ENCODE measurements at regions not wholly inside any gene's neighbourhood (a gene's known extent, or its start where the extent isn't known, plus 50 kb on each side); places are given as distances from the start of the nearest gene placed in this dataset.

DNA sequence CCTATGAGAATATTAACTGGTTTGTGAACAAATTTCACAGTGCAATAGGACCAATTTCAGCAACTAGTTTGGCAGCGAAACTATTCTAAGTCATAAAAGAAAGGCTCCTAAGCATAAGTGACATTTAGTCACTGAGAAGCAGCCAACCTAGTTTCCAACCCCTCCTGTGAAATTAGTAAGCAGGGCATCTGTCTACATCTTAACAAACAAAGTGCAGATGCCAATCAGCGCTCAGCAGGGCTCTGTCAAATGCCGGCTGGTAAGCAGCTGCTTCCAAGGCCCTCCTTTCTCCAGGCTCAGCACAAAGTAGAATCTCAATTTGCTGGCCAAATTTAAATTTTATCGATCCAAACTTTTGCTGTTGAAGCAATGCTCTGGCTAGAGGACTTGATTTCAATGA lies 124.7 kb downstream of the ICOS start:
- TF ChIP-seq, protein P1, sequence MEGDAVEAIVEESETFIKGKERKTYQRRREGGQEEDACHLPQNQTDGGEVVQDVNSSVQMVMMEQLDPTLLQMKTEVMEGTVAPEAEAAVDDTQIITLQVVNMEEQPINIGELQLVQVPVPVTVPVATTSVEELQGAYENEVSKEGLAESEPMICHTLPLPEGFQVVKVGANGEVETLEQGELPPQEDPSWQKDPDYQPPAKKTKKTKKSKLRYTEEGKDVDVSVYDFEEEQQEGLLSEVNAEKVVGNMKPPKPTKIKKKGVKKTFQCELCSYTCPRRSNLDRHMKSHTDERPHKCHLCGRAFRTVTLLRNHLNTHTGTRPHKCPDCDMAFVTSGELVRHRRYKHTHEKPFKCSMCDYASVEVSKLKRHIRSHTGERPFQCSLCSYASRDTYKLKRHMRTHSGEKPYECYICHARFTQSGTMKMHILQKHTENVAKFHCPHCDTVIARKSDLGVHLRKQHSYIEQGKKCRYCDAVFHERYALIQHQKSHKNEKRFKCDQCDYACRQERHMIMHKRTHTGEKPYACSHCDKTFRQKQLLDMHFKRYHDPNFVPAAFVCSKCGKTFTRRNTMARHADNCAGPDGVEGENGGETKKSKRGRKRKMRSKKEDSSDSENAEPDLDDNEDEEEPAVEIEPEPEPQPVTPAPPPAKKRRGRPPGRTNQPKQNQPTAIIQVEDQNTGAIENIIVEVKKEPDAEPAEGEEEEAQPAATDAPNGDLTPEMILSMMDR (IDR thresholded peaks at IDR 0.05): no peak
- DNase-seq (ENCODE audit: low spot score) (no peak), ATAC-seq (ENCODE audit: low FRiP score) (no peak)

DNA sequence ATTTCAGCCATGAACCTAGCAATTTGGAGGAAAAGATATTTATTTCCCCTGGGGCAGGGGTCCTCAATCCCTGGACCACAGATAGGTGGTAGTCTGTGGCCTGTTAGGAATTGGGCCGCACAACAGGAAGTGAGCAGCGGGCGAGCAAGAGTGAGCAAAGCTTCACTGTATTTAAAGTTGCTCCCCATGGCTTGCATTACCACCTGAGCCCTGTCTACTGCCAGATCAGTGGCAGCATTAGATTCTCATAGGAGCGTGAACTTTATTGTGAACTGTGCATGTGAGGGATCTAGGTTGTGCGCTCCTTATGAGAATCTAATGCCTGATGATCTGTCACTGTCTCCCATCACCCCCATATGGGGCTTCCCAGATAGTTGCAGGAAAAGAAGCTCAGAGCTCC lies 127.6 kb downstream of the ICOS start:
- ATAC-seq (ENCODE audit: low FRiP score) (no peak), DNase-seq (ENCODE audit: low spot score) (no peak)
- TF ChIP-seq, protein P1 (IDR thresholded peaks at IDR 0.05): no peak

DNA sequence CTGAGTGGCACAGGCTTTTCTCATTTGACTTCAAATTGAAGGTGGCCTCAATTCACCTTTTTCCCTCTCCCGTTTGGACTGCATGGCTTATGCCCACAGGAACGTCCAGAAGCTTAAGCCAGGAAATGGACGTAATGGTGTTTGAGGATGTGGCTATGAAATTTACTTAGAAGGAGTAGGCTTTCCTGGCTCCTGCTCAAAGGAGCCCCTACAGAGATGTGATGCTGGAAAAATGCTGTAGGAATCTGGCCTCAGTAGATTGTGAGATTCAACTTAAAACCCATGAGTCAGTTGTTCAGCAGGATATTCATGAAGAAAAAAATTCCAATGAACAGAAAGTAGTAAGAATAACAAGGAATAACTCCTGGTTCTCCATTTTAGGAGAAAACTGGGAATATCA lies 129.0 kb downstream of the ICOS start:
- DNase-seq (ENCODE audit: low spot score) (no peak), ATAC-seq (ENCODE audit: low FRiP score) (no peak)
- TF ChIP-seq, protein P1 (IDR thresholded peaks at IDR 0.05): no peak

DNA sequence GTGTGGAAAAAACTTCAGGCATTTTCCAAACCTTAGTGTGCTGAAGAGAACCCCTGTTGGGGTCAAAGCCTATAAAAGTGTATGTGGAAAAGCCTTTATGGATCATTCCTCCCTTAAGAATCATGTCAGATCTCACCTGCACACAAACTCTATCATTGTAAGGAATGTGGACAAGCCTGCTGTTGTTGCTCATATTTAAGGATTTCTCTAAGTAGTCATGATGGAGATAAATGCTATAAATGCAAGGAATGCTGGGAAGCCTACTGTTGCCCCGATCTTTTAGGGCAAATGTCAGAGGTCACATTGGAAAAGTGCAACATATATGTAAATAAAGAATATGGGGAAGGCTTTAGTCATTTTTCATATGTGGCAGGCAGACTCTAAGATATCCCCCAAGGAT lies 129.5 kb downstream of the ICOS start:
- DNase-seq (ENCODE audit: low spot score) (no peak), ATAC-seq (ENCODE audit: low FRiP score) (no peak)
- TF ChIP-seq, protein P1 (IDR thresholded peaks at IDR 0.05): no peak

DNA sequence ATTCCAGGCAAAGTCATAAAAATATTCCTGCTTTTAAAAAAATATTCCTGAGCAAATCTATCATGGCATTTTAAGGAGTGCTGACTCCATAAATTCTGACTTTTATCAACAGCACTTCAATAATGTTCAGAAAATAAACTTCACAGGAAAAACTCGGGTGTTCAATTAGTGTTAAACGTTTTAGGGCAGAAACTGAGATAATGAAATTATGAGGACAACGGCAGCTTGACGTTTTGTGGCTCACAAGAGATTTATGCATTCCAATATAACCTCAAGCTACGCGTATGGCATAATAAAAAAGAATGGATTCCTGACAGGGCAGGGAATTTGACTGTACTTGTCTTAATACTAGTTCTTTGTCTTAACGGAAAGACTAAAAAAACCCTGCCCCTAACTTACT lies 133.2 kb downstream of the ICOS start:
- TF ChIP-seq, protein P1 (IDR thresholded peaks at IDR 0.05): no peak
- no peak for DNase-seq (ENCODE audit: low spot score)
- no peak for ATAC-seq (ENCODE audit: low FRiP score)

DNA sequence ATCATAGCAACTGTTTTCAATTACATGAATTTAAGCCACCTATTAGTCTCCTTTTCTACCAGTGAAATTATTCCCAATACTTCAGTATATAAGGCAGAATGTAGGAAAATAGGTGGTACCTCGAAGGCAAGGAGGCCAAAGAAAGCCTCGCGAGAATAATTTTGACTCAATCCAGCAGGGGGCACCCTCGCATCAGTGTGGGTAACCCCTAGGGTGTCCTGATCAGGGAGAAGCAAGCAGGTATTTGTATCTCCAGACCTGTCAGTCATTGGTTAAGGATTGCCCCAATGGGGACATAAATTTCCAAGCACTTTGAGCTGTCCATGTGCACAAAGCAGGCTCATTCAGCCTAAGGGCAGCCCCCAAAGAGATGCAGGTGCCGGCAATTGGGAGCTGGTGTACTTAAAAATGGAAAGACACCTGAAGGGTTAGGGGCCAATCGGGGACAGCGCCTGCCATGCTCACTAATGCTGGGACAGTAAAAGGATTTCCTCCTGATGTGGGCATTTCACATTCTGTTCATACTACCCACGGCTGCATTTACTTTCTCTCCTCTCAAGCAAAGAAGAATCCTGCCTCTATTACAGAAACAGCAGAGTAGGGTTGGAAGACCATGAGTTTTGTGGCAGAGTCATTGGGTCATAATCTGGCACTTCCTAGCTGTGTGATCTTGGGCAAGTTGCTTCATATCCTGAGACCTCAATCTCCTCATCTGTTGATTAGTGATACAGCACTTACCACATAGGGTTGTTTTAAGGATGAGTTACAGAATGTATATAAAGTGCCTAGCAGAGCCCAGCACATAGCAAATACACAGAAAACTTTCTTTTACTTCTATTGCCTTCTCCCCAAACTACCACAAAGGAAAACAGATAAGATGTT lies 136.1 kb downstream of the ICOS start:
- ATAC-seq (ENCODE audit: low FRiP score) (no peak), DNase-seq (ENCODE audit: low spot score) (no peak)
- TF ChIP-seq, protein P1 (IDR thresholded peaks at IDR 0.05): no peak

DNA sequence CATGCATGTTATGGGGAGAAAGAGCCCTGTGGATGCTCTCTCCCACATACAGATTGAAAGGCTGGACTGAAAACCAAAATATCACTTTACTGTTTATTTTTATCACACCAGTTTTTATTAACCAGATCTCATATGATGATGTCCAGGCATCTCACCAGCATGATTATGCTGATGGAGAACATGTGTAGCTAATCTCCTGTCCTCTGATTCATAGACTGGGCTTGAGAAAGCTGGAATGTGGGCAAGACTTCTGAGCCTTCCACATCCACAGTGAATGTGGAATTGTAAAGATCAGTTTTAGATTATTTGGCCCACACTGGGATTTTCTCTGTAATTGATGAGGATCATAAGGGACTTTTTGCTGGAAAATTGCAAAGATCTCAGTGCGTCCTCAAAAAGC lies 137.9 kb downstream of the ICOS start:
- no peak for DNase-seq (ENCODE audit: low spot score)
- ATAC-seq (ENCODE audit: low FRiP score): no peak
- TF ChIP-seq, protein P1 (IDR thresholded peaks at IDR 0.05): no peak
